ENCODE measurements at regions not wholly inside any gene's neighbourhood (a gene's known extent, or its start where the extent isn't known, plus 50 kb on each side); places are given as distances from the start of the nearest gene placed in this dataset.

- no peaks in the 10 kb centered on the region for H3K4me1 ChIP-seq (ENCODE audit: control insufficient read depth, insufficient read depth, low read depth, low read length)
- no peak overlapping the region for H2AFZ ChIP-seq (ENCODE audit: low read depth, low read length)
- no peak overlapping the region for H3K4me2 ChIP-seq (ENCODE audit: low read length, poor library complexity, severe bottlenecking)
- H2BK15ac ChIP-seq (ENCODE audit: low read depth, poor library complexity, severe bottlenecking): no peak overlapping the region
- no peaks in the 10 kb centered on the region for H3K36me3 ChIP-seq (ENCODE audit: control insufficient read depth in 1 of 2, insufficient read depth in 2 of 2, low read depth in 1 of 2, low read length in 2 of 2)
- no peak overlapping the region for H2AK5ac ChIP-seq (ENCODE audit: low read length, severe bottlenecking)
- DNase-seq: no peak
- no peaks in the 10 kb centered on the region for H3K79me1 ChIP-seq (replicated peaks; ENCODE audit: low read length, poor library complexity, severe bottlenecking)
- H3K18ac ChIP-seq (ENCODE audit: low read depth in 1 of 2, low read length in 2 of 2): no peak overlapping the region
- no peak overlapping the region for H3K4ac ChIP-seq (ENCODE audit: low read depth in 1 of 2, low read length in 2 of 2)
- no peak overlapping the region for H3K4me3 ChIP-seq (ENCODE audit: insufficient read depth in 1 of 2, low read depth in 1 of 2, low read length in 2 of 2)
- no peak overlapping the region for H2BK5ac ChIP-seq (ENCODE audit: low read depth, low read length, poor library complexity, severe bottlenecking)
- H3K27me3 ChIP-seq (ENCODE audit: control insufficient read depth in 1 of 2, insufficient read depth in 1 of 2, low read length in 2 of 2): no peaks in the 10 kb centered on the region
- no peak overlapping the region for H4K91ac ChIP-seq (ENCODE audit: low read length)
- H3K23ac ChIP-seq (ENCODE audit: low read length in 2 of 2): no peak overlapping the region
- H3K9ac ChIP-seq (ENCODE audit: low read length): no peak overlapping the region
- no peak overlapping the region for H3K27ac ChIP-seq (ENCODE audit: low read length, poor library complexity, severe bottlenecking)
- peaks cover 3% of the 10 kb centered on the region for H3K9me3 ChIP-seq (ENCODE audit: control insufficient read depth, low read length)
- no peak overlapping the region for H2BK120ac ChIP-seq (ENCODE audit: low read depth, low read length)
- no peak overlapping the region for H2BK12ac ChIP-seq (ENCODE audit: low read length in 2 of 2)
- WGBS: 84% methylated on average over 5 of the region's 5 CpGs
- no peak overlapping the region for H3K14ac ChIP-seq (ENCODE audit: low read length in 2 of 2)
- H4K8ac ChIP-seq (ENCODE audit: low read length): no peak overlapping the region
Measured at GRCh38 chr3:145411605-145412004, 749.4 kb downstream of the PLOD2 start.

GRCh38 chr3:145417678-145418077, 743.3 kb downstream of the PLOD2 start:
- Histone ChIP-seq H2AK5ac (ENCODE audit: low read length, severe bottlenecking) (no peak overlapping the region), H3K27me3 (ENCODE audit: control insufficient read depth in 1 of 2, insufficient read depth in 1 of 2, low read length in 2 of 2) (no peaks in the 10 kb centered on the region), H3K14ac (ENCODE audit: low read length in 2 of 2) (no peak overlapping the region), H4K8ac (ENCODE audit: low read length) (no peak overlapping the region), H4K91ac (ENCODE audit: low read length) (no peak overlapping the region), H3K23ac (ENCODE audit: low read length in 2 of 2) (no peak overlapping the region), H2AFZ (ENCODE audit: low read depth, low read length) (no peak overlapping the region), H3K27ac (ENCODE audit: low read length, poor library complexity, severe bottlenecking) (no peak overlapping the region), H2BK5ac (ENCODE audit: low read depth, low read length, poor library complexity, severe bottlenecking) (no peak overlapping the region), H2BK15ac (ENCODE audit: low read depth, poor library complexity, severe bottlenecking) (no peak overlapping the region), H2BK12ac (ENCODE audit: low read length in 2 of 2) (no peak overlapping the region), H2BK120ac (ENCODE audit: low read depth, low read length) (no peak overlapping the region), H3K4me2 (ENCODE audit: low read length, poor library complexity, severe bottlenecking) (no peak overlapping the region), H3K36me3 (ENCODE audit: control insufficient read depth in 1 of 2, insufficient read depth in 2 of 2, low read depth in 1 of 2, low read length in 2 of 2) (no peaks in the 10 kb centered on the region), H3K79me1 (replicated peaks; ENCODE audit: low read length, poor library complexity, severe bottlenecking) (no peaks in the 10 kb centered on the region), H3K4me3 (ENCODE audit: insufficient read depth in 1 of 2, low read depth in 1 of 2, low read length in 2 of 2) (no peak overlapping the region), H3K9me3 (ENCODE audit: control insufficient read depth, low read length) (peaks cover 16% of the 10 kb centered on the region), H3K4ac (ENCODE audit: low read depth in 1 of 2, low read length in 2 of 2) (no peak overlapping the region), H3K18ac (ENCODE audit: low read depth in 1 of 2, low read length in 2 of 2) (no peak overlapping the region), H3K4me1 (ENCODE audit: control insufficient read depth, insufficient read depth, low read depth, low read length) (no peaks in the 10 kb centered on the region), H3K9ac (ENCODE audit: low read length) (no peak overlapping the region)
- no peak for DNase-seq
- WGBS: no CpG with 5 or more reads among the region's 1 CpG

DNA sequence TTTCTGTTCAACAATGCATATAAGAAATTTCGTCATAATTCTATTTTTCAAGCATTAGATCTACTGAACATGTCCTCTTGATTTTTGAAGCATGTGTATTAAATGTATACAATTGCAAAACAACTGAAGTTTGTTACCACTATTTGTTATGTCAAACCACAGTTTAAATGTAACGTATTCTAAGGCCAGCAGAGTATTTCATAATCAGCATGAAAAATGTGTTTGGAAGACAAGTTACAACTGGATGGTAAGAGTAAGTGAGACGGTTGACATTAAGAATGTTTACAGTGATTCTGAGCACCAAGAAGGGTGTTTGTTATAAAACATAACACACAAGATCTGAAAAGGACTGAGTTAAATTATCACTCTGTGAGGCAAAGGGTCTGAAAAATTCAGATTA, 738.4 kb downstream of the PLOD2 start:
- Histone ChIP-seq H3K4me1 (ENCODE audit: control insufficient read depth, insufficient read depth, low read depth, low read length) (no peaks in the 10 kb centered on the region), H3K4me3 (ENCODE audit: insufficient read depth in 1 of 2, low read depth in 1 of 2, low read length in 2 of 2) (no peak overlapping the region), H2AFZ (ENCODE audit: low read depth, low read length) (no peak overlapping the region), H4K8ac (ENCODE audit: low read length) (no peak overlapping the region), H2BK15ac (ENCODE audit: low read depth, poor library complexity, severe bottlenecking) (no peak overlapping the region), H3K4me2 (ENCODE audit: low read length, poor library complexity, severe bottlenecking) (no peak overlapping the region), H3K9me3 (ENCODE audit: control insufficient read depth, low read length) (peaks cover 13% of the 10 kb centered on the region), H2AK5ac (ENCODE audit: low read length, severe bottlenecking) (no peak overlapping the region), H3K27me3 (ENCODE audit: control insufficient read depth in 1 of 2, insufficient read depth in 1 of 2, low read length in 2 of 2) (no peaks in the 10 kb centered on the region), H4K91ac (ENCODE audit: low read length) (no peak overlapping the region), H3K18ac (ENCODE audit: low read depth in 1 of 2, low read length in 2 of 2) (no peak overlapping the region), H3K23ac (ENCODE audit: low read length in 2 of 2) (no peak overlapping the region), H2BK5ac (ENCODE audit: low read depth, low read length, poor library complexity, severe bottlenecking) (no peak overlapping the region), H3K79me1 (replicated peaks; ENCODE audit: low read length, poor library complexity, severe bottlenecking) (no peaks in the 10 kb centered on the region), H3K4ac (ENCODE audit: low read depth in 1 of 2, low read length in 2 of 2) (no peak overlapping the region), H3K14ac (ENCODE audit: low read length in 2 of 2) (no peak overlapping the region), H3K27ac (ENCODE audit: low read length, poor library complexity, severe bottlenecking) (no peak overlapping the region), H2BK12ac (ENCODE audit: low read length in 2 of 2) (no peak overlapping the region), H2BK120ac (ENCODE audit: low read depth, low read length) (no peak overlapping the region), H3K36me3 (ENCODE audit: control insufficient read depth in 1 of 2, insufficient read depth in 2 of 2, low read depth in 1 of 2, low read length in 2 of 2) (no peaks in the 10 kb centered on the region), H3K9ac (ENCODE audit: low read length) (no peak overlapping the region)
- 43% methylated on average over 1 of the region's 3 CpGs for WGBS
- DNase-seq: peak; percentile 34

DNA sequence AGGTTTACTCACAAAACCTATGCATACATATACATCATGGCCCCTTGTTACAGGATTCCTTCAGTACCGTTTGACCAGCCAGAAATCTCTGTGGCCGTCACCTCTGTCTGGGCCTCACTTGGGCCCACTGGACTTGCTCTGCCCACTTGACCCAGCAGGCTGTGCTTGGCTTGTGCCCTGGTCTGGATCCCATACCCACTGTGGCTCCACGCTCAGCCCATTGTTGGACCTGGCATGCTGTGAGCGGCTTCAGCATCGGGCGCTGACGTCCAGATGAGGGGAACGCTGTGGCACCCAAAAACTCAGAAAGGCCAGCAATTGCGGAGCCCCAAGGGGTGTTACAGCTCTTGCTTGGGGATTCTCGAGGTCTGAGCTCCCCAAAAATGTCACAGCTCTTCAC, 733.6 kb downstream of the PLOD2 start:
- H2BK5ac ChIP-seq (ENCODE audit: low read depth, low read length, poor library complexity, severe bottlenecking): no peak overlapping the region
- H3K23ac ChIP-seq (ENCODE audit: low read length in 2 of 2): no peak overlapping the region
- H3K4me2 ChIP-seq (ENCODE audit: low read length, poor library complexity, severe bottlenecking): no peak overlapping the region
- H2BK12ac ChIP-seq (ENCODE audit: low read length in 2 of 2): no peak overlapping the region
- no peaks in the 10 kb centered on the region for H3K27me3 ChIP-seq (ENCODE audit: control insufficient read depth in 1 of 2, insufficient read depth in 1 of 2, low read length in 2 of 2)
- no peaks in the 10 kb centered on the region for H3K4me1 ChIP-seq (ENCODE audit: control insufficient read depth, insufficient read depth, low read depth, low read length)
- WGBS: 92% methylated on average over 10 of the region's 10 CpGs
- H4K91ac ChIP-seq (ENCODE audit: low read length): no peak overlapping the region
- no peak overlapping the region for H3K27ac ChIP-seq (ENCODE audit: low read length, poor library complexity, severe bottlenecking)
- H2BK15ac ChIP-seq (ENCODE audit: low read depth, poor library complexity, severe bottlenecking): no peak overlapping the region
- no peak overlapping the region for H2AFZ ChIP-seq (ENCODE audit: low read depth, low read length)
- H3K79me1 ChIP-seq (replicated peaks; ENCODE audit: low read length, poor library complexity, severe bottlenecking): no peaks in the 10 kb centered on the region
- no peak for DNase-seq
- no peak overlapping the region for H3K4ac ChIP-seq (ENCODE audit: low read depth in 1 of 2, low read length in 2 of 2)
- H2BK120ac ChIP-seq (ENCODE audit: low read depth, low read length): no peak overlapping the region
- peaks cover 3% of the 10 kb centered on the region for H3K9me3 ChIP-seq (ENCODE audit: control insufficient read depth, low read length)
- no peak overlapping the region for H4K8ac ChIP-seq (ENCODE audit: low read length)
- H3K14ac ChIP-seq (ENCODE audit: low read length in 2 of 2): no peak overlapping the region
- no peak overlapping the region for H3K4me3 ChIP-seq (ENCODE audit: insufficient read depth in 1 of 2, low read depth in 1 of 2, low read length in 2 of 2)
- peak overlapping the region in 1 of 2 experiments; percentile 46 for H3K18ac ChIP-seq (ENCODE audit: low read depth in 1 of 2, low read length in 2 of 2)
- H3K36me3 ChIP-seq (ENCODE audit: control insufficient read depth in 1 of 2, insufficient read depth in 2 of 2, low read depth in 1 of 2, low read length in 2 of 2): no peaks in the 10 kb centered on the region
- H2AK5ac ChIP-seq (ENCODE audit: low read length, severe bottlenecking): no peak overlapping the region
- no peak overlapping the region for H3K9ac ChIP-seq (ENCODE audit: low read length)
